SK-N-MC (cell line): ENCODE measurements at regions not wholly inside any gene's neighbourhood (a gene's known extent, or its start where the extent isn't known, plus 50 kb on each side); places are given as distances from the start of the nearest gene placed in this dataset.

ENCODE experiments used
- DNase-seq: peaks from one replicate; pipeline ENCODE4 v3.0.0-alpha.2; 2011; ENCODE audit warnings: low read depth, low spot score
- H3K27ac ChIP-seq: fragments of 200-600 bp; sonication (generic); 2 replicates; pipeline ENCODE4 v1.5.1; 2016; ENCODE audit warnings: mixed run types
- H3K36me3 ChIP-seq: fragments of 200-600 bp; sonication (generic); 2 replicates; pipeline ENCODE4 v1.6.1; 2017; ENCODE audit warnings: antibody characterized with exemption, low read length, mixed read lengths; ENCODE audit not compliant: insufficient read depth
- H3K4me3 ChIP-seq: fragments of 200-600 bp; sonication (generic); 2 replicates; pipeline ENCODE4 v1.5.1; 2016
- H3K9ac ChIP-seq: fragments of 200-600 bp; sonication (generic); 2 replicates; pipeline ENCODE4 v1.8.0; 2017; ENCODE audit warnings: mixed run types, mixed read lengths; ENCODE audit not compliant: insufficient read length
- H3K9me3 ChIP-seq: fragments of 200-600 bp; sonication (generic); 2 replicates; pipeline ENCODE4 v1.6.1; 2017; ENCODE audit warnings: low read depth, mild to moderate bottlenecking, antibody characterized with exemption, low read length, moderate library complexity, mixed read lengths
- EZH2 ChIP-seq: fragments of 200-600 bp; sonication (generic); IDR thresholded peaks from one replicate; pipeline ENCODE4 v1.6.1; 2017; ENCODE audit warnings: antibody characterized with exemption
- FOXP2 ChIP-seq: optimal IDR thresholded peaks from 2 replicates; pipeline ENCODE3; 2011; ENCODE audit warnings: mild to moderate bottlenecking, moderate library complexity; ENCODE audit not compliant: insufficient read depth; ENCODE audit errors: extremely low read length, control extremely low read depth
- POLR2AphosphoS5 ChIP-seq: IDR thresholded peaks from 2 replicates; pipeline ENCODE4 v1.6.1; 2012; ENCODE audit warnings: mild to moderate bottlenecking, low read depth, low read length, borderline replicate concordance

- Histone ChIP-seq H3K36me3 (peaks cover 70% of the 10 kb centered on the region), H3K9me3 (peaks cover 3% of the 10 kb centered on the region; the same call in 1 of the 2 replicates), H3K4me3 (no peak overlapping the region), H3K9ac (no peak overlapping the region), H3K27ac (no peak overlapping the region)
- DNase-seq: no peak
- no peak for TF ChIP-seq EZH2
- no peak for TF ChIP-seq POLR2AphosphoS5
- no peak for TF ChIP-seq FOXP2
Observed at GRCh38 chr14:71632440-71632946, 299.7 kb upstream of the RGS6 start.

GRCh38 chr14:71636076-71636475, 296.2 kb upstream of the RGS6 start:
- Histone ChIP-seq H3K4me3 (no peak overlapping the region), H3K9ac (no peak overlapping the region), H3K27ac (no peak overlapping the region), H3K9me3 (peaks cover 6% of the 10 kb centered on the region; the same call in 1 of the 2 replicates), H3K36me3 (peaks cover 73% of the 10 kb centered on the region)
- no peak for DNase-seq
- TF ChIP-seq FOXP2: no peak
- TF ChIP-seq EZH2: no peak
- no peak for TF ChIP-seq POLR2AphosphoS5

GRCh38 chr14:71636820-71637471, 295.3 kb upstream of the RGS6 start:
- H3K4me3 ChIP-seq: no peak overlapping the region
- H3K9me3 ChIP-seq: peaks cover 6% of the 10 kb centered on the region; the same call in 1 of the 2 replicates
- no peak for TF ChIP-seq FOXP2
- H3K36me3 ChIP-seq: peaks cover 65% of the 10 kb centered on the region
- DNase-seq: no peak
- no peak overlapping the region for H3K9ac ChIP-seq
- no peak overlapping the region for H3K27ac ChIP-seq

- Histone ChIP-seq H3K27ac (no peak overlapping the region), H3K9ac (no peak overlapping the region), H3K36me3 (peaks cover 64% of the 10 kb centered on the region), H3K9me3 (peaks cover 16% of the 10 kb centered on the region), H3K4me3 (no peak overlapping the region)
- TF ChIP-seq EZH2 (no peak), POLR2AphosphoS5 (no peak), FOXP2 (no peak)
- no peak for DNase-seq
Observed at GRCh38 chr14:71638523-71639196, 293.6 kb upstream of the RGS6 start.

- TF ChIP-seq FOXP2 (no peak), POLR2AphosphoS5 (no peak), EZH2 (no peak)
- H3K36me3 ChIP-seq: peaks cover 60% of the 10 kb centered on the region
- DNase-seq: no peak
- no peak overlapping the region for H3K27ac ChIP-seq
- no peak overlapping the region for H3K9ac ChIP-seq
- peaks cover 16% of the 10 kb centered on the region for H3K9me3 ChIP-seq
- no peak overlapping the region for H3K4me3 ChIP-seq
Observed at GRCh38 chr14:71642715-71643114, 289.5 kb upstream of the RGS6 start.

- DNase-seq: no peak
- Histone ChIP-seq H3K9me3 (peaks cover 13% of the 10 kb centered on the region), H3K36me3 (peaks cover 45% of the 10 kb centered on the region)
Observed at GRCh38 chr14:71645656-71646055, 286.6 kb upstream of the RGS6 start.

GRCh38 chr14:71646518-71646917, 285.7 kb upstream of the RGS6 start:
- DNase-seq: no peak
- Histone ChIP-seq H3K9ac (no peak overlapping the region), H3K9me3 (peaks cover 13% of the 10 kb centered on the region), H3K27ac (no peak overlapping the region), H3K36me3 (peaks cover 42% of the 10 kb centered on the region), H3K4me3 (no peak overlapping the region)
- TF ChIP-seq EZH2: no peak
- no peak for TF ChIP-seq FOXP2
- no peak for TF ChIP-seq POLR2AphosphoS5

More at GRCh38 chr14:71645656-71646055, 286.6 kb upstream of the RGS6 start:
- H3K9ac ChIP-seq: no peak overlapping the region
- TF ChIP-seq FOXP2 (no peak), EZH2 (no peak), POLR2AphosphoS5 (no peak)
- 0 out of 2 replicates have a peak overlapping the region, but pooled peaks have one; percentile 43 for H3K27ac ChIP-seq
- H3K4me3 ChIP-seq: no peak overlapping the region

- TF ChIP-seq FOXP2 (no peak), POLR2AphosphoS5 (no peak)
- Histone ChIP-seq H3K4me3 (no peak overlapping the region), H3K9ac (no peak overlapping the region), H3K27ac (peak overlapping the region; percentile 37; the same call in 1 of the 2 replicates), H3K36me3 (peaks cover 47% of the 10 kb centered on the region), H3K9me3 (peaks cover 16% of the 10 kb centered on the region)
- no peak for DNase-seq
Observed at GRCh38 chr14:71647086-71647784, 285.0 kb upstream of the RGS6 start.
